DMS53 treated with DMSO at 0.1 percent for 48 hours (cell line): ENCODE measurements at regions not wholly inside any gene's neighbourhood (a gene's known extent, or its start where the extent isn't known, plus 50 kb on each side); places are given as distances from the start of the nearest gene placed in this dataset.

ENCODE experiments used
- DNase-seq: peaks from one replicate; lab custom pipeline; 2025; ENCODE audit not compliant: unreplicated experiment; lab: John Stamatoyannopoulos, UW

DNA sequence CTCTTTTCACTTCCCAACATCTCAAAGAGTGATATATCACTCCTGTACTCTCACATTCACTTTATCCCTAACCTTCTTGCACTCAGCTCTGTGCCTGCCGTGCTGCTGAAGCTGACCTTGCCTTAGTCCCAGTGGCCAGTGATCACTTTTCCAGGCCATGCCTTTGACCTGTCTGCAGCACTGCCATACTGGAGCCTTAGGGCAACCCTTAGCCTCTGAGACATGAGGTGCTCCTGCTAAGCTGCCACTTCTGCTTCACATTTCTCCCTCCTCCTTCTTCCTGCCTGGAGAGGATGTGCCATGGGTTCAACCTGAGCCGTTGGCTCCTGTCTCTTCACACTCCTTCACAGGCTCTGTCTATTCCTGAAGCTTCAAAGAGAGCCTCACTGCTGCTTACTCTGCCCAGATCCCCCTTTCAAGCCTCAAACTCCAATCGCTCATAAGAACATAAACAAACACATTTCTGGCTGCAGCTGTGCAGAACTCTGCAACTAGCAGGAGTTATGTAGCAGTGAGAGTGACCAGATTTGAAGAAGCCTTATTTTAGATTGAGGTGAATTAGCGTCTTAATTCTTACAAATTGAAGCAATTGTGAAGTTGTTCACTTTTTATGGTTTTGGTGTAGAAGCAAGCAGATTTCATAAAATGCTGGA is 716.2 kb upstream of the FANCL start:
- DNase-seq = no peak

- DNase-seq = no peak
Observed at GRCh38 chr2:58954880-58955385, 713.8 kb upstream of the FANCL start.

DNA sequence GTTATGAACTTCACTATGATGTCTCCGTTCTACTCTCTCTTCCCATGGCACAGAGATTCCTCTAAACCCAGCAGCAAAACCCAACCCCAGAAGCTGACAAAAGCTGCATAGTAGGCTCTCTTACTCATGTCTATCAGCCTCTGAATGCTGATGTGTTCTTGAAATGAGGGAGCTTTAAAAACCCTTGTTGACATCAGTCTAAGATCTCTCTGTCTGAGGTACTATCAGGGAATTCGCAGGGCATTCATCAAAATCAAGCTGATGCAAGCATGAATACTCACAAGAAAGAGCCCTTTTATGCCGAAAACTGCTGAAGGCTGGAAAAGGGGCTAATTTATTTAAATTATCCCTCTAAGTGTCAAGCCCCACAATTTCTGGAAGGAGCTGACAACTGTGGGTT is 710.6 kb upstream of the FANCL start:
- no peak for DNase-seq

DNA sequence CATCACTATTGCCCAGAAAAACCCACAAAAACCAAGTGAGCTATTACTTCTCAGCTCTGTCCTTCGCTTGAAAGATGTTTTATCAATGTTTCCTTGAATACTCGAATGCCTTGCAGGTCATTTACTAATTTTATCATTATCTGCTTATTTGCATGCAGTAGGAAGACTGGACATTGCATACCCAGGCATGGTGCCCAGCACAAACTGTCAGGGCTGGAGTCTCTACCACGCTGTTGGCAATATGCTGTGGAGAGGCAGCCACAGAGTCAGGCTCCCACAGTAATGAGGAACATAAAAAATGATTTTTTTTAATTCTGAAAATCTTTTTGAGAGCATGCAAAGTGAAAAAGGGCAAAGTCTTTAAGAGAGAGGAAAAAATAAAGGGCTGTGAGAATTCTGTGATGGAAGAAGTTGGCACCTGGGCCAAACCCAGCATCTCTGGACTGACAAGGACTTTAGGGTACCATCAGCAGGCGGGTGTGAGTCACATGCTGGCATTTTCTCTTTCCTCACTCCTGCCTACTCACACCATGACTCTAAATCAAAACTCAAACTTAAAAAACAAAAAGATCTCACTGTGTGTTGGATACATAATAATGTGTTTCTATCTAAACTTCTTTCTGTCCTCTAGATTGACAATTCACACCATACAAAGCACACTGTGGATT is 709.8 kb upstream of the FANCL start:
- no peak for DNase-seq

GRCh38 chr2:58939388-58939787 is 698.3 kb upstream of the FANCL start:
- no peak for DNase-seq

DNA sequence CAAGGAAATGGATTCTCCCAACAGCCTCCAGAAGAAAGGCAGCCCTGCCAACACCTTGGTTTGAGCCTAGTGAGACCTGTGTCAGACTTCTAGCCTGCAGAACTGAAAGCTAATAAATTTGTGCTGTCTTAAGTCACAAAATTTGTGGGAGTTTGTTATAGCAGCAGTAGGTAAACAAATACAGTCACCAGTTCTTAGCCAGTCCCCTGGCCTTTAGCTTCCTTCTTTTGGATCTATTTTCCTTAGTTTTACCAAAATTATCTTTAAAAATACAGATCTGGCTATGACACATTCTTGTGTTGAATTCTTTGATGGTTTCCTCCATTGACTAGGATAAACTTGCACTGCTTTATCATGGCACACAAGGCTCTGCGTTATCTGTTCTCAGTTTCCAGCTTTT is 697.9 kb upstream of the FANCL start:
- no peak for DNase-seq

DNA sequence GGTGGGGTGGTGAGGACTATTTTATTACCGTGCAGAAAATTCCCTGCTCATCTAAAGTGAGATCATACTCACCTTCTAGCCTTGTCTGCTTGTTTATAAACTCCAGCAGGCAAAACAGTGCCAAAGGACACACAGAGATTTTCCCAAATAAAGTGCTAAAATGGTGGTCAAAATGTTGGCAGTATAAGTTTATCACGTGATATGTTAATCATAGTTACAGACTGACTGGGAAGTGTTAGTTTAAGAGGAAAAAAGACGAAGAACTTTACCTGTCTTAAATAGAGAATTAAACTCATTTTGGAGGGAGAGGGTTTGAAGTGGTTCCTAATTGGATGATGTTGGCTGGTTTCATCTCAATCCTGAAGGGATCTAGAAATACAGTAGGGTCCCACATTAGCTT is 691.7 kb upstream of the FANCL start:
- no peak for DNase-seq

GRCh38 chr2:58930537-58930936 is 689.4 kb upstream of the FANCL start:
- DNase-seq = no peak

DNA sequence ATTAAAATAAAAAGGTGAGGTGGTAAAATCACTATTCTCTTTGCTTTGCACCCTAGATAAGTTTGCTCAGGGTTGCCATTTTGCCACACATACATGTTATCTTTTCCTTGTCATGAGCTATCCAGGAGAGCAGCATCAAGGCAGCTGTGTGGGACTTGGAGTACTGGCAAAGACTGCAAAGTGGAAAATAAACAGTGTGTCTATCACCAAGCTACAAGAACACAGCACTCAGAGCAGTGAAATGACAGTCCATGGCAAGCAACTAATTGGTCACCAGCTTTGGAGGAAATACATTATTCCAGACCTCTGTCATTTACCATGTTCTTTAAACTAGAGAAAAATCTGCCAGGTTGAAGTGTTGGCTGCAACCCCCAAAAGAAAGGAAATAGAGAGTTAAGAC is 687.8 kb upstream of the FANCL start:
- no peak for DNase-seq

GRCh38 chr2:58928391-58928790 is 687.3 kb upstream of the FANCL start:
- no peak for DNase-seq

- DNase-seq = no peak
Observed at GRCh38 chr2:58926112-58926511, 685.0 kb upstream of the FANCL start.

GRCh38 chr2:58925676-58926081 is 684.6 kb upstream of the FANCL start:
- no peak for DNase-seq

DNA sequence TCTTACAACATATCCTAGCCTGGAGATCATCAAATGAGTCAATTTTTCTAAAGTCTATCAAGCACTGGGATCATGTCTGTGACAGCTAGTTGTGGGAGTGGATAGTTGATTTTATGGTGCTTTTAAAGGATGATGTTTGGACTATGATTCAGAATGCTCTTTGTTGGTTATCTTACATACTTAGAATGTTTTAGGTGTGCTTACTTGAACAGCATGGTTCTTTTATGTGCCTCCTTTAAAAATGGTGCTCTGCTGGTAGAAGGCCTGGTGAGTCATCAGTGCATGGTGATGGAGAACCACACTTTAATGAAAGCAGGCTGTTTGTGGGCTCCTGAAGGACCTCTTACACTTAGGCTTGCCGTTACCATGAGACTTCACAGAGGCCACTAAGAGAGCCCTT is 682.7 kb upstream of the FANCL start:
- DNase-seq = peak; percentile 25

DNA sequence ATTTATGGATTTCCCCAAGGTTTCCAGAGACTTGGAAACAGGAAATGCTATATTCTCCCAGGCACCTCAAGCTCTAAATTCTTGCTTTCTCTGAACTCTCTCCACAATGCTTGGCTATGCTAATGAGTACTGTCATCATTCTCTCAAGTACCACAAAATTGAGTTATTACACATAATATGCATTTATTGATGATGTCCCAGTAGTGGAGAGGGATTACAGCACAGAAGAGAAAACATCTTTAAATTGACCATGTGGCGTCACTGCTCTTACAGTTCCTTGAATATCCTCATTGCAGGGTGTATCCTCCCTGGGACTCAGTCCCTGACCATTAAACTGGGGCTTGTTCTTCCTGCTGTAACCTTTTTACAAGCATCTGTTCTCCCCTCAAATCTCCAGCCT is 681.1 kb upstream of the FANCL start:
- DNase-seq = no peak

- DNase-seq = no peak
Observed at GRCh38 chr2:58921676-58922075, 680.6 kb upstream of the FANCL start.

- no peak for DNase-seq
Observed at GRCh38 chr2:58920001-58920400, 678.9 kb upstream of the FANCL start.

GRCh38 chr2:58919316-58919715 is 678.2 kb upstream of the FANCL start:
- DNase-seq = no peak

DNA sequence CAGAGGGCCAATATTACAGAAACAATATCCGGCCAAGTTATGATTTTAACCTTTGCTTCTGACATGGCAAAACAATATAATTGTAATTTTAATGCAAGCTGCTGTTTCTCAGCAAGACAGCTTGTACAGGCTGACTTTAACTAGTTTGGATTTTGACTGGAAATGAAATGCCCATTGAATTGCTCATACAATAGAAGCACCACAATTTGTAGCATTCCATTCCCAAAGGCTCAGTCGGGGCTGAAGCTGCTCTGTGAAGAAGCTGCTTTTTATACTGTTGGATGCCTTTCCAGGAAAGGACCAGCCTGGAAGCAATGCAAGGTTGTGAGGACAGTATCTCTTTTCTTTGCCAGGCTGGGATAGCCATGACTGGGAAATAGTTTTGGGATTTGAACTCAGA is 677.0 kb upstream of the FANCL start:
- no peak for DNase-seq

GRCh38 chr2:58917596-58917995 is 676.5 kb upstream of the FANCL start:
- DNase-seq = no peak

DNA sequence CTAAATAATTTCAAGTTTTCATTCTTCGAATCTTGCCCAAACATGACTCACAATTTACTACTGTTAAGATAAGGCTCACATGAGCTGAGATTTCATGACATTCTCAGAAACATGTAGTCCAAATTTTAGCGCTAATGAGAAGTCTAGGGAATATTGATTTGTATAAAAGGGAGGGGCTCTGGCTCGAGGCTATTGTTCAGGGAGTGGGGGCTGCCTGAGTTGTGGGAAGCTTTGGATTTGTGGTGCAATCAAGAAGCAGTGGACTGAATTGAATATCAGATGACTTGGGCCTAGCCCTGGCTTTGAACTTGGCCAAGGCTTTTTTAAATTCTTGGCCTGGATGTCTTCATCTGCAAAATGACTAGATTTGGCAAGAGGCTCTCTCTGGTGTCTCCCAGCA is 674.9 kb upstream of the FANCL start:
- no peak for DNase-seq

DNA sequence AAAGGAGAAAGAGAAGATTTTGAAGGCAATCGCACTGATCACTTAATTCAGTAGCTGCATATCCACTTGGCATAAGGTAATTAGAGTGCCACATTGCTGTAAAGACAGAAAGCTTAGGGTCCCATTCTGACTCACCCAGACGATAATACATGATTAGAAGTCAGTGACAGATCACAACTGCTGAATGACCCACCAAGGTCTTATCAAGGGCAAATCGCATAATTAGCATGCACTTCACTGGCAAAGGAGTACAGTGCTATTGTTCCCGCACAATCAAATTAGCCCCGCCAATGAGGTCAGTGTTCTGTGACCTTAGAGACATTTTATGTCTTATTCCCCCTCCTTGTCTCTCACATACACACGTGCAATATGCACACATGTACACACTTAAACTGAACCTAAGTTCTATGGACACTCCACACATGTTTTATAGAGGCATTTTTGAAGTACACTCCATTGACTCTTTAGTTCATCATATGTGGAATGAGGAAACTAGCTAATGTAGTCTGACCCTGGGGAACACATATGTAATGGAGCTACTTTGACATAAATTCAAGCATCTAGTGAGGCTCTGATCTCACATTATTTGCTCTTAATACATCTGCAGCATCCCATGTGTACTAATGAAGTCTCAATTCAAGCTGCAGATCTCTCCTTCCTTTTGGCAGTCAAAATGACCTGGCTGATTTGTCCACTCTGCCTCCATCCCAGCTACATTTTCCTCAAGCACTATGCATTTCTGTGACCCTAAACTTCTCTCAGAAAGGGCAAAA is 673.8 kb upstream of the FANCL start:
- DNase-seq = no peak

- no peak for DNase-seq
Observed at GRCh38 chr2:58913082-58913726, 672.1 kb upstream of the FANCL start.
